GM18858 (cell line): ENCODE measurements at regions not wholly inside any gene's neighbourhood (a gene's known extent, or its start where the extent isn't known, plus 50 kb on each side); places are given as distances from the start of the nearest gene placed in this dataset.
"Not testable (repeated sequence)": the region's sequence is repeated elsewhere in the genome, so short reads cannot be mapped to it uniquely, and the experiment has no call there.

Experiments used
- ATAC-seq: cut with Tn5 transposase; IDR thresholded peaks from one replicate; pipeline ENCODE4 v1.9.1; 2021; ENCODE audit not compliant: unreplicated experiment

- no peak for ATAC-seq
Measured at GRCh38 chr5:75848077-75848476, 130.8 kb upstream of the POC5 start.

- ATAC-seq: peak; percentile 92
Measured at GRCh38 chr5:75847561-75848021, 130.4 kb upstream of the POC5 start.

DNA sequence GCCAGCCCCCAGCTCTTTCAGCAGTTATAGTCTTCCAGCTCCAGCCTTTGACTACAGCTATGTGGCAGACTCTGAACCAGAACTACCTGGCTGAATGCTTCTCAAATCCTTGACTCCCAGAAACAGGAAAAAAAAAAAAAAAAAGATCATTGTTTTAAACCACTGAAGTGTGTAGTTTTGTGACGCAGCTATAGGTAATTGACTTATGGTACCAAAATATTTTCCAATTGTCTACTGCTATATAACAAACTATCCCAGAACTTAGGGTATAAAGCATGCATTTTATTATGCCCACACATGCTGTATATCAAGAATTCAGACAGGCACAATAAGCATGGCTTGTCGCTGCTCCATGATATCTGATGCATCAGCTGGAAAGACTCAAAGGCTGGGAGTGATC is 127.1 kb upstream of the POC5 start:
- no peak for ATAC-seq

DNA sequence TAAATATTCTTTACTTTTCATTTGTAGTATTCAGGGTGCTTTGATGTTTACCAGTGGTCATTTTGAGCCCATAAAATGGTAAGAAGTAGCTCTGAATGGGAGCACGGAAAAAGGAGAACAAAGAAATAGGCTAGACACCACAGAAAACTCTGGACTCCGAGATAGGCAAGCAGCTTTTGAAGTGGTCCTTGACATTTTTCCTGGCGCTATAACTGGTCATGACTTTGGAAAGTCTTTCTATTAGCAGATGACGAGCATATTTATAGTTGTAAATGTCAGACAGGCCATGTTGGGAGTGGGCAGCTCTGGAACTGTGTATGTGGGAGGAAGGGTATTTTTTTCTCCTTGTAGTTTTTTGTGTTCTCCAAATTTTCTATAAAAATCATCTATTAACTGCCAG is 126.1 kb upstream of the POC5 start:
- no peak for ATAC-seq

- ATAC-seq: no peak
Measured at GRCh38 chr5:75839547-75839946, 122.3 kb upstream of the POC5 start.

DNA sequence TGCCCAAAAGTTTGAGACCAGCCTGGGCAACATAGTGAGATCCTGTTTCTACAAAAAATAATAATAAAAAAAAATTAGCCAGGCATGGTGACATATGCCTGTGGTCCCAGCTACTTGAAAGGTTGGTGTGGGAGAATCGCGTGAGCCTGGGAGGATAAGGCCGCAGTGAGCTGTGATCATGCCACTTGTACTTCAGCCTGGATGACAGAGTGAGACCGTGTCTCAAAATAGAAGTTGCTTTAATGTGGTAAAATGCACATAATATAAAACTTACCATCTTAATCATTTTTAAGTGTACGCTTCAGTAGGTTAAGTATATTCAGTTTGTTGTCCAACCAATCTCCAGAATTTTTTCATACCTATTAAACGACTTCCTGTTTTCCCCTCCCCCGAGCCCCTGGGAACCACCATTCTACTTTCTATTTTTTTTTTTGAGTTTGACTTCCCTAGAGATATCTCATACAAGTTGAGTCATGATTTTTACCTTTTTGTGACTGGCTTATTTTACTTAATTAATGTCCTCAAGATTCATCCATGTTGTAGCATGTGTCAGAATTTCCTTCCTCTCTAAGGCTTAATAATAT is 120.1 kb upstream of the POC5 start:
- no peak for ATAC-seq

GRCh38 chr5:75831561-75831960 is 114.3 kb upstream of the POC5 start:
- ATAC-seq: no peak

DNA sequence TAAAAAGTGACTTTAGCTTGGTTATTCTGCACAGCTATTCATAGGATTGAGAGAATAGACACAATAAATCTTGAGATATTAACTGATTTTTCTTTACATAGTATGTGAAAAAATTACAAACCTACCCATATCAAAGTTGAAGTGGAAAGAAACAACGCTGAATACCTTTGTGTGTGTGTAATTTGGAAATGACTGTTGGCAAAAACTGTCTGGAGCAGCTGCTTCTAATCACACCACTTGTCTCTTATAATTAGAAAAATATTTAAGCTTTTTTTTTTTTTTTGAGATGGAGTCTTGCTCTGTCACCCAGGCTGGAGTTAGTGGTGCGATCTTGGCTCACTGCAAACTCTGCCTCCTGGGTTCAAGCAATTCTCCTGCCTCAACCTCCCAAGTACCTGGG is 110.8 kb upstream of the POC5 start:
- ATAC-seq: no peak

GRCh38 chr5:75824323-75824722 is 107.1 kb upstream of the POC5 start:
- peak; percentile 62 for ATAC-seq

DNA sequence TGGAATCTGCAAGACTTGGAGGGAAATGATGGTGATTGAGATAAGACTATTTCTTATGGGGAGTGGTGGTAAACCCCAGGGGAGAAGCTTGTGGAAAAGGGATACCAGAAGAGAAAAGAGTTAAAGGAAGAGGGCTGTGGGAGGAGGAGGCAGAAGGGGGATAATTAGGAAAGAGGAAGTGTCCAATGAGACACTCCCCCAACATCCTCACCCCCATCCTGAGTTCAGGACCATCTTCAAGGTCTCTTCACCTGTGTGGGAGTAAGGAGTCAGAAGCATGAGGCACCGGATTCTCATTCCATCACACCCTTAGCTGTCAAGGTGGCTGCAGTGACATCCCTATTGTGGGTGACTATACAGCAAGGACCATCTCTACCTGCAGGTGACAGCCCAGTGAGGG is 106.6 kb upstream of the POC5 start:
- ATAC-seq: no peak

DNA sequence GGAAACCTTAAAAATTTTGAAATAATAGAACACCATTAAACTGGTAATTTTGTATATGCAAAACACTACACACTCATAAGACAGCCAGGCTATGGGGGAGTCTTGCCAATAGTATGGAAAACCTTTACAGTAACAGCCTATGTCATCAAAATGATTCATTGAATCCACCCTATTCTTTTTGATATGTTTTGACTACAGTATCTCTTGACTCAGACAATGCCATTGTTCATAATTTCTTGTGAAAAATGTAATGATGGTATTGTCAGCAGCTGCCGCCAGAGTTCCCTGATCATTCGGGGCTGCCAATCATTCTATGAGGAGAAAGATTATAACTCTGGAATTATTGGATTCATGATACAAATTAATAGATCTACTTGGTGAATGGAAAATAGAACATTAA is 101.4 kb upstream of the POC5 start:
- no peak for ATAC-seq

GRCh38 chr5:75799695-75800094 is 82.5 kb upstream of the POC5 start:
- ATAC-seq: not testable (repeated sequence)

DNA sequence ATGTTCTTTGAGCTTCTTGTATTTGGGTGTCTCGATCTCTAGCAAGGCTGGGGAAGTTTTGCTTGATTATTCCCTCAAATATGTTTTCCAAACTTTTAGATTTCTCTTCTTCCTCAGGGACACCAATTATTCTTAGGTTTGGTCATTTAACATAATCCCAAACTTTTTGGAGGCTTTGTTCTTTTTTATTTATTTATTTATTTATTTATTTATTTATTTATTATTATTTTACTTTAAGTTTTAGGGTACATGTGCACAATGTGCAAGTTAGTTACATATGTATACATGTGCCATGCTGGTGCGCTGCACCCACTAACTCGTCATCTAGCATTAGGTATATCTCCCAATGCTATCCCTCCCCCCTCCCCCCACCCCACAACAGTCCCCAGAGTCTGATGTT is 52.1 kb upstream of the POC5 start:
- not testable (repeated sequence) for ATAC-seq
